Right atrium auricular region (tissue), 2 donors: ENCODE measurements at regions not wholly inside any gene's neighbourhood (a gene's known extent, or its start where the extent isn't known, plus 50 kb on each side); places are given as distances from the start of the nearest gene placed in this dataset.
"Not testable (repeated sequence)": the region's sequence is repeated elsewhere in the genome, so short reads cannot be mapped to it uniquely, and the experiment has no call there.

Source experiments
- DNase-seq: peaks from one replicate; pipeline ENCODE4 v3.0.0-alpha.2; 2019; ENCODE audit warnings: low spot score
- H3K27ac ChIP-seq, 2 donors: fragments of 200-600 bp; sonication (generic); 1 replicate in 1 of 2; 2 replicates in 1 of 2; pipeline ENCODE4 v1.5.1; 2016 to 2019
- H3K27me3 ChIP-seq, 2 donors: fragments of 200-600 bp; sonication (generic); one replicate each; pipeline versions ENCODE4 v1.5.1 to v1.6.0; 2017 to 2019
- H3K36me3 ChIP-seq: fragments of 200-600 bp; sonication (generic); one replicate; pipeline ENCODE4 v1.5.1; 2016
- H3K4me1 ChIP-seq, 2 donors: fragments of 200-600 bp; sonication (generic); one replicate each; pipeline versions ENCODE4 v1.5.1 to v1.6.0; 2017 to 2019
- H3K4me3 ChIP-seq, 2 donors: fragments of 200-600 bp; sonication (generic); 1 replicate in 1 of 2; 2 replicates in 1 of 2; pipeline ENCODE4 v1.5.1; 2017 to 2019; ENCODE audit warnings: mild to moderate bottlenecking in 1 of 2, moderate library complexity in 1 of 2
- H3K9me3 ChIP-seq, 2 donors: fragments of 200-600 bp; sonication (generic); one replicate each; pipeline ENCODE4 v1.5.1; 2019
- TF ChIP-seq, protein P1 (sequence below), 2 donors: fragments of 200-600 bp; sonication (generic); IDR thresholded peaks; one replicate each; pipeline ENCODE4 v1.5.1; 2019; ENCODE audit warnings: antibody characterized with exemption in 2 of 2

- DNase-seq: no peak
- TF ChIP-seq, protein P1, sequence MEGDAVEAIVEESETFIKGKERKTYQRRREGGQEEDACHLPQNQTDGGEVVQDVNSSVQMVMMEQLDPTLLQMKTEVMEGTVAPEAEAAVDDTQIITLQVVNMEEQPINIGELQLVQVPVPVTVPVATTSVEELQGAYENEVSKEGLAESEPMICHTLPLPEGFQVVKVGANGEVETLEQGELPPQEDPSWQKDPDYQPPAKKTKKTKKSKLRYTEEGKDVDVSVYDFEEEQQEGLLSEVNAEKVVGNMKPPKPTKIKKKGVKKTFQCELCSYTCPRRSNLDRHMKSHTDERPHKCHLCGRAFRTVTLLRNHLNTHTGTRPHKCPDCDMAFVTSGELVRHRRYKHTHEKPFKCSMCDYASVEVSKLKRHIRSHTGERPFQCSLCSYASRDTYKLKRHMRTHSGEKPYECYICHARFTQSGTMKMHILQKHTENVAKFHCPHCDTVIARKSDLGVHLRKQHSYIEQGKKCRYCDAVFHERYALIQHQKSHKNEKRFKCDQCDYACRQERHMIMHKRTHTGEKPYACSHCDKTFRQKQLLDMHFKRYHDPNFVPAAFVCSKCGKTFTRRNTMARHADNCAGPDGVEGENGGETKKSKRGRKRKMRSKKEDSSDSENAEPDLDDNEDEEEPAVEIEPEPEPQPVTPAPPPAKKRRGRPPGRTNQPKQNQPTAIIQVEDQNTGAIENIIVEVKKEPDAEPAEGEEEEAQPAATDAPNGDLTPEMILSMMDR (IDR thresholded peaks at IDR 0.05): no peak
- Histone ChIP-seq H3K27ac (no peak overlapping the region), H3K4me1 (no peaks in the 10 kb centered on the region), H3K27me3 (no peaks in the 10 kb centered on the region), H3K9me3 (peaks cover 0 to 10% of the 10 kb centered on the region in 2 donors), H3K36me3 (no peaks in the 10 kb centered on the region), H3K4me3 (no peak overlapping the region)
These were observed 219.4 kb downstream of the PTGER3 start for GRCh38 chr1:70828177-70828576.

DNA sequence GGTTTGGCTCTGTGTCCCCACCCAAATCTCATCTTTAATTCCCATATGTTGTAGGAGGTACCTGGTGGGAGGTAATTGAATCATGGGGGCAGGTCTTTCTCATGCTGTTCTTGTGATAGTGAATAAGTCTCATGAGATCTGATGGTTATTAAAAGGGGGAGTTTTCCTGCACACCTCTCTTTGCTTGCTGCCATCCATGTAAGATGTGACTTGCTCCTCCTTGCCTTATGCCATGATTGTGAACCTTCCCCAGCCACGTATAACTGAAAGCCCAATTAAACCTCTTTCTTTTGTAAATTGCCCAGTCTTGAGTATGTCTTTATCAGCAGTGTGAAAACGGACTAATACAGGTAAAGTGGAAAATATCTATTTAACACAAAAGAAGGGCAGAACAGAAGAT is 213.3 kb downstream of the PTGER3 start:
- not testable (repeated sequence) for H3K27me3 ChIP-seq, H3K4me1 ChIP-seq, DNase-seq, H3K36me3 ChIP-seq, H3K4me3 ChIP-seq, H3K27ac ChIP-seq, H3K9me3 ChIP-seq

- Histone ChIP-seq H3K27ac (no peak overlapping the region), H3K4me1 (no peaks in the 10 kb centered on the region), H3K4me3 (no peak overlapping the region), H3K36me3 (no peaks in the 10 kb centered on the region), H3K27me3 (no peaks in the 10 kb centered on the region), H3K9me3 (peaks cover 0 to 7% of the 10 kb centered on the region in 2 donors)
- no peak for DNase-seq
- TF ChIP-seq, protein P1 (IDR thresholded peaks at IDR 0.05): no peak
These were observed 211.2 kb downstream of the PTGER3 start for GRCh38 chr1:70836456-70836855.

GRCh38 chr1:70840260-70840953 is 207.2 kb downstream of the PTGER3 start:
- Histone ChIP-seq H3K36me3 (no peaks in the 10 kb centered on the region), H3K27me3 (no peaks in the 10 kb centered on the region), H3K4me3 (no peak overlapping the region), H3K4me1 (no peaks in the 10 kb centered on the region), H3K27ac (no peak overlapping the region), H3K9me3 (no peaks in the 10 kb centered on the region)
- TF ChIP-seq, protein P1 (IDR thresholded peaks at IDR 0.05): no peak
- no peak for DNase-seq

GRCh38 chr1:70842562-70842961 is 205.1 kb downstream of the PTGER3 start:
- DNase-seq: no peak
- Histone ChIP-seq H3K27me3 (no peaks in the 10 kb centered on the region), H3K36me3 (no peaks in the 10 kb centered on the region), H3K27ac (no peak overlapping the region), H3K4me1 (no peaks in the 10 kb centered on the region), H3K4me3 (no peak overlapping the region), H3K9me3 (no peaks in the 10 kb centered on the region)
- TF ChIP-seq, protein P1 (IDR thresholded peaks at IDR 0.05): no peak

DNA sequence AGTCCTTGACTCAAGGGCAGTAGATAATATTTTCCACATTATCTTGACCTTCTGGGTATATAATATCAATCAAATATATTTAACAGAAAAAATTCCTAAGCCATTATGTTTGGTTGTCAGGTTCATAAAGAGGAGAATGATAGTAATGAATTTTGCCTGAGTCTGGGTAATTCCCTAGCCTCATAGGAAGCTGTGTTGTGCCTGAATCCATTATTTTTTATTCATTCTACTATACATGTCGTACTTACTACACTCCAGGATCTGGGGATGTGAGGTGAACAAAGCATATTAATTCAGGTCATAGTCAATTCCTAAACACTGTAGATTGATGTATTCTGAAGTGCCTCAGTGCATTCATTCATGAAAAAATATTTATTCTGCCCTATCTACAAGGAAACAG is 204.2 kb downstream of the PTGER3 start:
- TF ChIP-seq, protein P1 (IDR thresholded peaks at IDR 0.05): no peak
- Histone ChIP-seq H3K36me3 (no peaks in the 10 kb centered on the region), H3K4me1 (no peaks in the 10 kb centered on the region), H3K27ac (no peak overlapping the region), H3K4me3 (no peak overlapping the region), H3K27me3 (no peaks in the 10 kb centered on the region), H3K9me3 (no peaks in the 10 kb centered on the region)
- no peak for DNase-seq
